GM21619 (cell line): ENCODE measurements at regions not wholly inside any gene's neighbourhood (a gene's known extent, or its start where the extent isn't known, plus 50 kb on each side); places are given as distances from the start of the nearest gene placed in this dataset.
"Not testable (repeated sequence)": the region's sequence is repeated elsewhere in the genome, so short reads cannot be mapped to it uniquely, and the experiment has no call there.

Source experiments
- ATAC-seq: cut with Tn5 transposase; IDR thresholded peaks from one replicate; pipeline ENCODE4 v1.9.1; 2021; ENCODE audit not compliant: unreplicated experiment

GRCh38 chr2:225254363-225254762 is 145.1 kb upstream of the NYAP2 start:
- ATAC-seq = no peak

GRCh38 chr2:225244933-225245332 is 154.6 kb upstream of the NYAP2 start:
- ATAC-seq = no peak

DNA sequence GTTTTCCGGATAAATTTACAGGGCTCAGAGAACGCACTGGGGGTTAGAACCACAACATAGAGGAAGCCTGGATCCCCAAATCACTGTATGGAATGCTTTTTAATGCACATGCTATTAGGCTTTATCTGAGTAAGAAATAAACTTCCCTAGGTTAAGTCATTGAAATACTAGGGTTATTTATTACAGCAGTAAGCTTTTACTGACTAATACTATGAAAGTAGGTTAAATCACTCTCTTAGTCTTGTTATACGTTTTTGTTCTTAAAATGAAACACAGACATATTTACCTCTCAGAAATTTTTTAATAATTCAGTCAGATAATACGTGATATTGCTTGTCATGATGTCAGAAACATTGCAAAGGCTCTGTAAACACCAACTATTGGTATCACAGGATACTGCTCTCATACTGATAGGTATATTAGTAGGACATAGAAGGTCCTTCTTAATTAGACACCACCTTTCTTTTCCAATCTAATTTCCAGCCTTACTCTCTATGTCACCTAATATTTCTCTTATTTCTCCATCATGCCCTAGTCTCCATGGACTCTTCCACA is 162.7 kb upstream of the NYAP2 start:
- ATAC-seq = peak; percentile 70

- no peak for ATAC-seq
These were observed 166.3 kb upstream of the NYAP2 start for GRCh38 chr2:225233234-225233633.

GRCh38 chr2:225231900-225232299 is 167.6 kb upstream of the NYAP2 start:
- ATAC-seq = no peak

GRCh38 chr2:225229346-225229745 is 170.2 kb upstream of the NYAP2 start:
- ATAC-seq = not testable (repeated sequence)

GRCh38 chr2:225226441-225226840 is 173.1 kb upstream of the NYAP2 start:
- no peak for ATAC-seq

GRCh38 chr2:225223301-225223700 is 176.2 kb upstream of the NYAP2 start:
- ATAC-seq = no peak

DNA sequence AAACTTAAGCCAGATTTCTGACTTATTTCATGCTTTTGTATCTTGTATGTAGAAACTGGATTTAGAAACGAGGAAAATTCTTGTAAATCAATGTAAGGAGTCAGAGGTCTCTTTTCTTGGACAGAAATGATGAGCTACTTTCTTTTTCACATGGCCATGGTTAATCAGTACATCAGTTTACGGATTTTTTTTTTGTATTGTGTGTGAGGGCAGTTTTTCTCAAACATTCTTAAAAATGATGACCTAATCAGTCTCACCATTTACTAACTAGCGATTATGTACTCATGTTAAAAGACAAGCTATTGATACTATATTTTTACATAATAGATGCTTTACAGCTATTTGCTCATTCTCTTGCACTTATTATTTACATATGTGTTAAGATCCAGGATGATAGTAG is 165.2 kb upstream of the DOCK10 start:
- ATAC-seq = no peak

- ATAC-seq = no peak
These were observed 164.8 kb upstream of the DOCK10 start for GRCh38 chr2:225207043-225207442.

DNA sequence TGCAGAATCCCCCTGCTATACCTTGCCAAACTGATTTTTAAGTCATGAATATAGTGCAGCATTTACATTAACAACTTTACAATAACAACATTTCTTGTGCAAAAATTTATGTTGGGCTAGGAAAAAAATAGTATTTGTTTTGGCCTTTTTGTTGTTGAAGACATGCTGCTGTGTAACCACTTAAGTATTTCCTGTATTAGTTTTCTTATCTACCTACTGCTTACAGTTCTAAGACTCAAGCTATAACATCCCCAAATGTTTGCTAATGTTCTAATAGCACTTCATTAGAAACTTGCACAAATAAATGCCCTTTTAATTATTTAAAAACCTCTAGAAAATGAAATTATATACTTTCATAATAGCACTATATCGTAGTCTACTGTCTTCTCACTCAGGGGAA is 154.3 kb upstream of the DOCK10 start:
- ATAC-seq = no peak

- ATAC-seq = no peak
These were observed 150.6 kb upstream of the DOCK10 start for GRCh38 chr2:225192869-225193268.

DNA sequence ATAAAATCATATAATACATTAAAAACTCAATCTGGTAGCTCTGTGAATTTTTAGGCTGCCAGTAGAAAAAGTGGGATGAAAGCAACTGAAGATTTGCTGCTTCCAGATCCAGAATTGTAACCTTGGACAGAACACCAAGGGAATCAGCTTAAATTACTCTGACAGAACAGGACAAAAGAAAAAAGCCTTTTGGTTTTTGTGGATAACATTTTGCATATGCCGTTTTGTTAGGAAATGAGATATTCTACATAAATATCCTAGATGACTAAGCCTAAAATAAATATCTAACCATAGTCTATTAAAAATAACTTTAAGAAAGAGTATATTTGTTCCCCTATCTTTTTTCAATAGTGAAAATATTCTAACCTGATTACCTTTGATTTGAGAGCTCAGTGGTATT is 148.7 kb upstream of the DOCK10 start:
- no peak for ATAC-seq

DNA sequence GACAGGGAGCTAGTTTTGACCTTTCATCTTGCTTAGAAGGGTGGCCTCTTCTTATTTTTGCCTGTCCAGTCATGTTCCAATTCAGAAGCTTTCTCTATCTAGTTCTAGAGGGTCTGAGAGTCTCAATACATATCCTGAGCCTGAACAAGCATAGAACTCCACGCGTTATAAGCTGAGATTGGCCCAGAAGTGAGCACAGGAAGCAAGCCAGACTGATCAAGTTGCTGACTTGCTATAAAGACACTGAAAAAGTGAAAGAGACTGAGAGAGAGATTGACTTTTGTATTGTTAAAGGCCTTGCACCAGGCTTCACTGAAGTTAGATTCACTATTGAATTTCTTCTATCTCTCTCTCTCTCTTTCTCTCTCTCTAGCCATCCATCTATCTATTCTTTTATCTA is 142.7 kb upstream of the DOCK10 start:
- ATAC-seq = no peak

- ATAC-seq = no peak
These were observed 139.9 kb upstream of the DOCK10 start for GRCh38 chr2:225182126-225182525.

DNA sequence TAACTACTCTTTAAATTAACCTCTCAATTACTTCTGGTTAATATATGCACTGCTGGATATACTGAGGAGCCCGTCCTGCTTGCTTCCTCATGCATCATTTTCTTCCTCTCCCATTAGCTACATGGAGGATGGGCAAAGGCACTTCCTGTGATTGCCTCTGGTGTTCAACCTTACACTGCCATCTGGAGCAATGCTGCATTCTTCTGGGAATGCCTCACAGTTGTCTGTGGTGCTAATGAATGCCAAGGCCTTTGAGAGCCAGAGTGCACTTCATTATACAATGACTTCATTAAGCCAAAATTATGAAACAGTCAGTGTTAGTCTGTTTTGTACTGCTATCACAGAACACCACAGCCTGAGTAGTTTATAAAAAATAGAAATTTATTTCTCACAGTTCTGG is 134.8 kb upstream of the DOCK10 start:
- ATAC-seq = no peak

DNA sequence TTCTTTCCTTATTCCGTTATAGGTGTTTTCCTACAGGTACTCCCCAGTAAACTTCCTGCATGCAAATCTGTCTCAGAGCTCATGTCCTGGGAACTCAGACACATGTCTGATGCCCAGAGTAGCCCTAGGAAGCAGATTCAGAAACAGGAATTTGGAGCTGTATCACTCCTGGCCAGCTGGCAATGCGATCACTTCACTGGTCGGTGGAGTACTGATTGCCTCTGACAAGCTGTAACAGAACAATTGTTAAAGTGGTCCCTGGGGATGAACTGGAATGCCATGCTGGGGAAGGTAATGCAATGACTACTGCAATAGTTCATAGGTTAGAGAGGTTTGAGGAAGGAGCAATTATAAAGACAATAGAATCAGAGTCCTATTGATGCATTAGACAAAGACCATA is 131.6 kb upstream of the DOCK10 start:
- ATAC-seq = no peak

- ATAC-seq = no peak
These were observed 129.1 kb upstream of the DOCK10 start for GRCh38 chr2:225171350-225171749.

GRCh38 chr2:225170162-225170561 is 127.9 kb upstream of the DOCK10 start:
- no peak for ATAC-seq

- ATAC-seq = no peak
These were observed 127.1 kb upstream of the DOCK10 start for GRCh38 chr2:225169396-225169795.

GRCh38 chr2:225165052-225165451 is 122.8 kb upstream of the DOCK10 start:
- no peak for ATAC-seq

GRCh38 chr2:225164401-225165050 is 122.3 kb upstream of the DOCK10 start:
- no peak for ATAC-seq

- ATAC-seq = no peak
These were observed 116.1 kb upstream of the DOCK10 start for GRCh38 chr2:225158360-225158759.
